ENCODE measurements at regions not wholly inside any gene's neighbourhood (a gene's known extent, or its start where the extent isn't known, plus 50 kb on each side); places are given as distances from the start of the nearest gene placed in this dataset.

GRCh38 chr9:4421847-4422246 lies 68.4 kb upstream of the SLC1A1 start:
- TF ChIP-seq CTCF (IDR thresholded peaks at IDR 0.05; ENCODE audit: poor library complexity, severe bottlenecking) (no peak), EZH2 (IDR thresholded peaks at IDR 0.05; ENCODE audit: borderline replicate concordance, insufficient read depth, low read length, poor library complexity, severe bottlenecking) (no peak)

Data from neural cell (in vitro differentiated cells).